Posterior cingulate gyrus (tissue), 11 donors: ENCODE measurements at regions not wholly inside any gene's neighbourhood (a gene's known extent, or its start where the extent isn't known, plus 50 kb on each side); places are given as distances from the start of the nearest gene placed in this dataset.

Source experiments
- DNase-seq, 10 donors: peaks; one replicate each; pipeline versions ENCODE4 v3.0.0 to v3.0.0-alpha.2; 2020 to 2021; ENCODE audit warnings: mixed read lengths in 3 of 10
- intact Hi-C: fragments of 100-400 bp; cut with DNase I; formaldehyde crosslinking; loops from one replicate; pipeline ENCODE4 v1.15.1; 2023

DNA sequence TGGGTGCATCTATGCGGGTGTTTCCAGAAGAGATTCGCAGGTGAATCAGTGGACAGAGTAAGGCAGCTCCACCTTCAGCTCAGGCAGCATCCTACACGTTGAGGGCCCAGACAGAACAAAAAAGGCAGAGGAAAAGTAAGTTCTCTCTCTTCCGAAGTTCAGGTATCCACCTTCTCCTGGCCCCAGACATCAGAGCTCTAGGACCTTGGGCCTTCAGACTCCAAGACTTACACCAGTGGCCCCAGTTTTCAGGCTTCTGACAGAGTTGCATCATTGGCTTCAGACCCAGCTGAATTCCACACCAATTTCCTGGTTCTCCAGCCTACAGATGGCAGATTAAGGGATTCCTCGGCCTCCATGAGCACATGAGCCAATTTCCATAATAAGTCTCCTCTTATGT, 102.2 kb upstream of the GPR26 start:
- intact Hi-C loops = loop anchor here (5.0 kb wide), 1 partner anchor 182 kb away; no protein-coding TSS in a partner anchor
- no peak for DNase-seq

DNA sequence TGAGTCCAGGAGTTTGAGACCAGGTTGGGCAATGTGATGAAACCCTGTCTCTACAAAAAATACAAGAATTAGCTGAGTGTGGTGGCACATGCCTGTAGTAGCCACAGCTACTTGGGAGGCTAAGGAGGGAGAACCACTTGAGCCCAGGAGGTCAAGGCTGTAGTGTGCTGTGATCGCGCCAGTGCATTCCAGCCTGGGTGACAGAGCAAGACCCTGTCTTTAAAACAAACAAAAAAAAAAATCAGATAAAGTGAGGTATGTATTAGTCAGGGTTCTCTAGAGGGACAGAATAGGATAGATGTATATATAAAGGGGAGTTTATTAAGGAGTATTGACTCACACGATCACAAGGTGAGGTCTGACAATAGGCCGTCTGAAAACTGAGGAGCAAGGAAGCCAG, 101.5 kb upstream of the GPR26 start:
- intact Hi-C loops = loop anchor here (5.0 kb wide), 1 partner anchor 182 kb away; no protein-coding TSS in a partner anchor
- DNase-seq = no peak

DNA sequence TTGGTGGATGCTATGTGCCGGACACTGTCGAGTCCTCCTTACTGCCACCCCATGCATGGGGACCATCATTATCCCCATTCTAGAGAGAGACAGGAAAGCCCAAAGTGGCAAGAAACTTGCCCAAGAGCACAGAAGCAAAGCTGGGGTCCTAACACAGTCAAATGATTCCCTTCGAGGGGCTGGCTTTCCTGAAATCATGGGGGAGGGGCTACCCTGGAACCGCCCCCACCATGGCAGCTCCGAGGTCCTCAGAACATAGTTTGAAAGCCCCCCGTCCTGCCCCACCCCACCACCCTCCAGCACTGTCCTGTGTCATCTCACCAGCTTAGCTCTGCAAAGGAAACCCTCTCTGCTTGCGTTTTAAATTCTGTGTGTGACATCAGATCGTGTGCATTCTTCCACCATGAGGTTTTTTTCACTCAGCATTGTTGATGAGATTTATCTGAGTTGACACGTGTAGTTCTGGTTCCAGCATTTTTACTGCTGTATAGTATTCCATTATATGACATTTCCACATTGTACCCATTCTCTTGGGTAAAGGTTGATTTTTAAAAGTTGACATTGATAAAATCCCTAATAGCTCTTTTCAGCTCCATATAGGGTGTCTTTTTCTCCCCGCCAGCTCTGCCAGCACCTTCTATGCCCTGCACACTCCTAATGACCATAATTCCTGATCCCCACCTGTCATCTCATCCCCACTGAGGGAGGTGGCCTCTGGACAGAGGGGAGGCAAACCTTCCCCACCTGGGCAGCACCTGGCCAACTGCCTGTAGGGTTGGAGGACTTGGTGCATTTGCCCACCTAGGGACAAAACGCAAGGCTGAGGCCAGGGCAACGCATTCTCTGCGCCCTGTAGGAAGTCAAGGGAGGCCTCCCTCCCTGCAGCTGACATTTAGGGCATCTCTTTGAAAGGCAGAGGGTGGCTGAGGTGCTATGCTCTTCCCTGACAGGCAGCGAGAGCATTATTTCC, 100.2 kb upstream of the GPR26 start:
- DNase-seq = no peak
- intact Hi-C loops = no loop called here

DNA sequence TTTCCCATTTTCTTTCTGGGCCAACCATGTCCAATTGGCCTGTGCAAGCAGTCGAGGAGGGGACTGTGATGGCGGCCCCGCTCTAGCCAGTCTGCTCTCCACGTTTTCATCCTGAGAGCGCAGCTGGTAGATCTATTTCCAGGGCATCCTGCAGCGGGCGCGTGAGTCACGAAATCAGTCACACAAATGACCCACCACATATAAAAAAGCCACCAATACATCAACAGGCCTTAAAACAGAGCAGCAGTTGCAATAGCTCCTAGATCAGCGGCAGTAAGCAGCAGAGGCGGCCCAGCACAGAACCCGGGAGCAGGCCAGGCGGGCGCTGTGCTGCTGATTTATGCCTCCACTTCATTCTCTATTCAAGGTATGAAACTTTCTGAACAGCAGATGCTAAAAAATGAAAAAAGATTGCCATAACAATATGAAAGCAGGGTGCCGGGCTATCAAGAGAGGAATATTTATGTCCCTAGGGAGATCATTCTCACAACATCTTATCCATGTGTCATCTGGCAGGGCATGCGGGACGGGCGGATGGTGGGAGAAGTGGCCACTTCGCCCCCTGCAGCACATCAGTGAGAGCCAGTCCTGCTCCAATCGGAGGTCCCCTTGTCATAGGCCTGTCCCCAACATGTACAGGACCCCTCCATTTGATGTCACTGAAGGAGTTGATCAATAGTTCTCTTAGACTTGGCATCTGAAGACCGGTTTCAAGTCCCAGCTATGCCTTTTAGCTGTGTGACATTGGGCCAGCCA, 98.0 kb upstream of the GPR26 start:
- no peak for DNase-seq
- intact Hi-C loops = no loop called here

DNA sequence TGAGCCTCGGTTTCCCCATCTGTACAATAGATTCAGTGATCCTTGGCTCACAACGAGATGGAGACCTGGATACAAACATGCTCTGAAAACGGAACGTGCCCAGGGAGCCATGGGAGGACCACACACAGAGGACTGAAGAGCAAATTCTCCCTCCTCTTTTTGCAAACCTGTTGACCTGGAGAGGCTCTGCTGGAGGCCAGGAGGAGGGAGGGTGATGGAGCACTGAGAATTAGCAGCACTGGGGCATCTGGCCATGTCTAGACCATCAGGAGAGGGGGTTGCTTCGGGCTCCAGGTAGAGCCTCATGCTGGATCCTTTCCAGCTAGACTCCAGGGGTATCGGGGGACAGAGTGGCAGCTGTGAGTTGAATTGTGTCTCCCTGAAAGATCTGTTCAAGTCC, 97.4 kb upstream of the GPR26 start:
- DNase-seq = no peak
- intact Hi-C loops = no loop called here

DNA sequence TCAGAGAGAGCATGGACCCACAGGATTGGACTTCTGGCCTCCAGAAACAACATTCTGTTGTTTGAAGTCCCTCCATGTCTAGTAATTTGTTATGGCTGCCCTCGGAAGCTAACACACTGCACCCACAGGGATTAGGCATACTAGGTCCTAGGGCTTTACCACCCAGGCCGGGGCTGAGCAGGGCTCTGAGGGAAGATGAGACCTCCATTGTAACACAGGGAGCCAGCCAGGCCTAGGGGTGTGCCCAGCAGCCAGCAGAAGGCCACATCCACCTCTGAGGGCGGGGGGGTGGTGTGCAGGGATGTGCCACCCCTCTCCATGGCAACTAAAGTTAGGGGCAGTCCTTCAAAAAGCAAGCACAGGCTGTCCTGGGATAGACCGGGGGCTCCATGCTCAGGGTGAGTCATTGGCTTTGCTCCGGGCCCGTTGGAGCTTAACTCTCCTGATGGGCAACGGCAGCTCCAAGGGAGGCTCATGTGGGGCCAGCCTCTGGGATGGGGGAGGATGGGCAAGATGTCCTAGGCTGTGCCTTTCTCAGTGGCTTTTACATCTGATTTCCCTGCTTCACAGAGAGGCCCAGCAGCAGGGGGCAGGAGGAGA, 96.6 kb upstream of the GPR26 start:
- DNase-seq = no peak
- intact Hi-C loops = no loop called here

DNA sequence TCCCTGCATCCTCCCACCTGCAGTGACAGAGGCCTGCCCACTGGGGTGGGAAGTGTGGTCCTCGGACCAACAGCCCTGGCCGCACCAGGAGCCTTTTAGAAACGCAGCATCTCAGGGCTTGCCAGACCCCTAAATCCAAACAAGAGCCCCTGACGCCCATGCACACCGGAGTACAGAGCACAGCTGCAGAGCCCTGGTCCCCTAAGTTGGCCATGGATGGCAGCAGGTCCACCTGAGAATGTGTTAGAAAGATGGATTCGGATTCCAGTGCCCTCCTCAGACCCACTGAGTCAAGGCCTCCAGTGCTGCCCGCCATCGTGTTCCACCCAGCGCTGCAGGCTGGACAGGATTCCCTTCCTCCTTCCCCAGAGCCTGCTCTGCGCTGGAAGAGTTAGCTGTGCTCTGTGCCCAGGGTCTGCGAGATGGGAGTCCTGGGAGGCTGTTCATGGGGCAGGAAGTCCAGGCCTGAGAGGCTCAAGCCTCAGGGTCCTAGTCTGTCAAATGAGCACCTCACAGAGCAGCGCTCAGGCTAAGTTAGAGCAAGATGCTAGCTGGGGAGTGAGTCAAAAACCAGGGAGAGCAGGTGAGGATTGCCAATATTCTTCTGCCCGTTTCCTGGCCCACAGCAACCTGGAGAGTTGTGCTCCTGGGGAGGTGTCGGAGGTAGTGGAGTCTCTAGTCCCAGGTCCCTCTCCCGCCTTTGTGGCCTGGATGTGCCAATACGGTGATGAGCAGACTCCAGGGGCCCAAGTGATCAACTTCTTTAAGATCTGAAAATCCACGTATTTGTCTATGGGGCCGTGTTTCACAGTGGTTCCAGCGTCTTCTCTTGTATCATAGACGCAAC, 95.9 kb upstream of the GPR26 start:
- no peak for DNase-seq
- intact Hi-C loops = no loop called here

DNA sequence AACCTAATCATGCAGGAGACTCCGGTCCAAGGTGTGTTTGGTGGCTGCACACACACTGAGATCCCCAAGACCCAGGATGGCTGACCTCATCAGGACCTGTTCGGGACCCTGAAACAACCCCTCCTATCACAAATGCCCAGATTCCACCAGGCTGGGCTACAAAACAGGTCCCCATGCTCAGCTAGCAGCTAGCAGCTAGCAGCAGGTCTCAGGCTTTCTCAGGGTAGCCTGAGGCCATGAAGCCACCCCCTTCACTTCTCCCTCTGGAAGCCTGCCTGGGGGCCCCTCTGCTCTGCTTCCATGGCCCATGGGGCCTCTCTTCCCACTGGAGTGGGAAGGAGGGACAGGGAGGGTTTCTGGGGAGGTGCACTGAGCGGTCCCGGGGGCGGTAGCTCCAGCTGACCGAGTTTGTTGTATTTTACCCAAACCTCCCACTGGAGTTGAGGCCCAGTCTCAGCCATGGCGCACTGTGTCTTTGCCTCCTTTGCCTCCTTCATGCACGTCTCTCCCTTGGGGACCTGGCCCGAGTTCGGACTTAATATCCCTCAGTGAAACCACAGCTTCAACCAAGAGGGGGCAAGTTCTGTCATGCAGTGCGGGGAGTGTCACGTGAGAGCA, 95.1 kb upstream of the GPR26 start:
- no peak for DNase-seq
- intact Hi-C loops = no loop called here

DNA sequence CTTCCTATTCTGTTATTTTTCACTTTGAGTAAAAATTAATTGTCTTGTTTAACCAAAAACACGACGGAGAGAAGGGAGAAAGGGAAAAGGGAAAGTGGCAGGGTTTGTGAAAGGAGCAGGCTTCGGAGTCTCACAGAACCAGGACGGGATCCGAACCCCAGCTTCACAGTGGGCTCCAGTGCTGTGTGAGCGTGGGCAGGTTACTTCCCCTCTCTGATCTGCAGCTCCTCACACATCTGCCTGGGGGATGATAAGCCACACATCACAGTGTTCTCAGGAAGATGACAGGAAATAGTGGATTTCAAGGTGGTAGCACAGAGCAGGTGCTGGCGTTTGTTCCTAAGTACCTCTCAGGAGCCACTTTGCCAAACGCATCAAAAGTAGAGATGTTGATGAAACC, 94.2 kb upstream of the GPR26 start:
- intact Hi-C loops = no loop called here
- no peak for DNase-seq

DNA sequence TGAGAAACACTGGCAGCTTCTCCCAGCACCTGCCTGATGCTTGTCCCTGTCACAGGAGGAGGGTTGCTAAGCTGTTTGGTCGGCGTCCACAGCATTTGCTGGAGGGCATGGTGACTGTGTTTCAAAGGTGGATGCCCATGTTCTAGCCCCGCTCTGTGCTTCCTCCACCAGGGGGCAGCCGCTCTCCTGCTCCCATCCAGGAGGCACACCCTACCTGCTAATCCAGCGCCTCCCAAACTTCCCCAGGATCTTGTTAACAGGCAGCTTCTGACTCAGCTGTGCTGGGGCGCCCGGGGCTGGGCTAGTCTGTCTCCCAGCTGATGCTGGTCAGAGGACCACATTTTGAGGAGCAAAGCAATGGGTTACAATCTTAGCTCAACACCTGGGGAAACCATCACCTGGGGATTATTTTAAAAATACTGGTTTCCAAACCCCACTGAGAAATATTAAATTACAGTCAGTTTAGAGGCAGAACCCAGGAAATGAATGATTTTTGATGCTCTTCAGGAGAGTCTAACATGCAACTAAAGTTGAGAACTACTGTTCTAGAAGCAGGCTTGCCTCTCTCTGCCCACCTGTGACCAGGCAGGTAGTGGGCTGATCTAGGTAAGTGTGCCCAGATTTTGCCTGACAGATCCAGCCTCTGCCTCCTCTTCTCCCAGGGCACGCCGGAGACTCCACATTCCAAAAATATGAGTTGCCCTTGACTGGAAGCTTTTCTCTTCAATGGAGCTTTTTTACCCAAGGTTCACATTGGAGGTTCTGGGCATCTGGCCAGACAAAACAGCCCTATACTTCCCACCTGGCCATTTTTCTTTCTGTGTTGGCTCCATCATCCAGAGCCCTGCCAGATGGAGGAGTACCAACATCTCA, 92.7 kb upstream of the GPR26 start:
- no peak for DNase-seq
- intact Hi-C loops = no loop called here

DNA sequence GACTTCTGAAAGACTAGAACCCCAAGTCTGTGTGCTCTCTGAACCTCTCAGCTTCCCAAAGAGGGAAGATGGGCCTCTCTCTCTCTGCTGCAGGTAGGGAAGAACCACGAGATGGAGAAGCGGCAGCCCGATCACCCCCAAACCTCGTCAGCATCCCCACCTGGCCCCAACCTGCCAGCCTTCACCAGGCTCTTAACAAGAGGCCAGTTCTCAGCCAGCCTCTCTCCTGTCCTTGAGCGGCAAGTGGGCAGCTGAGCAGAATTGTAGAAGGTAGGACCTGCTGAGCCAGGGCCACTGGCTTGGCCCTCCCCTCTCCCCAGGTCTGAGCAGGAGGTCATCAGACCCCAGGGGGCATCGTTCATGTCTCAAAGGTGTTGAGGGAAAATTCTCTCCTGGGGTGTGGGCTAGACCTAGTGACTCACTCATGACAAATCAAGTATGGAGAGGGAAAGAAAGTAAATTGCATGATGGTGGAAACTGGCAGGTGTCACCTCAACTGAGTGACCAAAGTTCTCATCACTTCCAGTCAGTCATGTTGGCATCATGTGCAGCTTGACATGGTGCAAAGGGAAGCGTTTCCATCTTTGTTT, 92.0 kb upstream of the GPR26 start:
- intact Hi-C loops = no loop called here
- DNase-seq = no peak

DNA sequence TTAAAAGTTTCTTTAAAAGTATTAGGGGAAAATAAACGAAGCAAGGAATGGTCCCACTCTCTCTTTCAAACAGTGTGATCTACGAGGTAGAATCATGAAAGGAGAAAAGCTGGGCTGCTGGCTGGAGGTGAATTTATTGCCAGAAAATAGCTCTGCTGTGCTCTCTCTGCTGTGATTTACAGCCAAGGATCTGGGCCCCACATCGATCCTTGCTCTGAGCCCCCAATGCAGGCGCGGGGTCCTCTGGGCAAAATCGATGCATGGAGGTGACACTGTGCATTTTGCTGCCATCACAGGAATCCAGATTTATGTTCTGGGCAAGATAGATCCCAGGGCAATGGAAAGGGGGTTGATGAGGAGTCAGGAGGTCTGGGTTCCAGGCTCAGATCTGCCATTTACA, 91.0 kb upstream of the GPR26 start:
- intact Hi-C loops = no loop called here
- DNase-seq = no peak

DNA sequence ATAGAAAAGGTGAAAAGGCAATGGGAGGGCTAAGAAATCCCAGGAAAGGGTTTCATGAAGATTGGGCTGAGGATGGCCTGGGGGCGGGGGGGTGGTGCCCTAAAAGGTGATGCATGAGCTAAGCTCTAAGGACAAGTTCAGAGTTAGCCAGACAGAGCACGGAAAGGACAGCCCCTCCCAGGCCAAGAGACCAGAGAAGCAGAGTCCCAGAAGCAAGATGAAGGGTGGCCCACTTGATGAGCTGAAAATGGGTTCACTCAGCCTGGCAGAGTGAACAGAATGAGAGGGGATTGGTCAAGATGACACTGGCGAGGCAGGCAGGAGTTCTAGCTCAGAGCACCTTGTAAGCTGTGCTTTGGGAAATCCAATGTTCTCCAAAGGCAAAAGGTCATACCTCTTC, 89.4 kb upstream of the GPR26 start:
- intact Hi-C loops = no loop called here
- DNase-seq = no peak

DNA sequence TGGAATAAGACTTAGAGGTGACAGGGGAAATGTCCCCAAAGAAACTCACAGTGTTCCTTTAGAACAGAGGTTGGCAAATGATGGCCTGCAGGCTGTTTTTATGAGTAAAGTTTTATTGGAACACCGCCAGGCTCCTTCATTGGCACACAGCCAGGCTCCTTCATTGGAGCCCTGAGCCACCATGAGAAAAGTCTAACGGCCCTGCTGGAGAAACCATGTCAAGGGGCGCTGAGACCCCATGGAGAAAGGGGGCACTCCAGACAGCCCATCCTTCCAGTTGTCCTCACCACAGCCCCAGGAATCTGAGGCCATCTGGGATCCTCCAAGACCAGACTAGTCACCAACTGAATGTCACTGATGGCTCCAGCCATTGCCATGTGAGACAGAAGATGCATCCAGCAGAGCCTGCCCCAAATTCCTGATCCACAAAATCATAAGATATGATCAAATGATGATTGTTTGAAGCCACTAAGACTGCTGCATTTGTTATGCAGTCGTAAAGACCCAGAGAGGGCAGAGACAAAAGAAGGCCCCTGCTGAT, 88.2 kb upstream of the GPR26 start:
- intact Hi-C loops = no loop called here
- DNase-seq = no peak

DNA sequence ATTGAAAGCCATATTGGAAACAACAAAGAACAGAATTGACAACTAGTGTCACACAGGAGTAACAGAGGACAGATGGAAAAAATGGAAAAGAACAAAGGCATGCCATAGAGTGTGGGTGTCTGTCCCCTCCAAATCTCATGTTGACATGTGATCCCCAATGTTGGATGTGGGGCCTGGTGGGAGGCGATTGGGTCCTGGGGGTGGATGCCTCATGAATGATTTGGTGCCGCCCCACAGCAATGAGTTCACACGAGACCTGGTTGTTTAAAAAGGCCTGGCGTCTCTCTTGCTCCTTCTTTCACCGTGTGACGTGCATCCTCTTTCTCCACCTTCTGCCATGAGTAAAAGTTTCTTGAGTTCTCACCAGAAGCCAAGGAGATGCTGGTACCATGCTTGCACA, 87.4 kb upstream of the GPR26 start:
- intact Hi-C loops = no loop called here
- no peak for DNase-seq

DNA sequence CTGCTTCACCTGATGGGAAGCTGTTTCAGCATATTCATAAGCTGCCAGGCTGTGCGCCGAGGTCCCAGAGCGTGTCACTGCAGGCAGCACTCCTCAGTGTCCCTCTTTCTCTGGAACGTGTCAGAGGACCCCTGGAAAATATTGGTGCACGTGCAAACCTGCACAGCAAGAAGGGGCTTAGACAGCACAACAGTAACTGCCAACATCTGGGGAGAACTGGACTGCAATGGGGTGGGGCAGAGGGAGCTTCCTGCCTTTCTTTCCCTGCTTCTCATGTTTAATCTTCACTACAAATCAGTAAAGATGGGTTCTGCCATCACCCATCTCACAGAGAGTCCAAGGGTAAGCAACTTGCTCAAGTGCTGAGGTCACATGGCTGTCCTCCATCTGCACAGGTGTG, 86.5 kb upstream of the GPR26 start:
- intact Hi-C loops = loop anchor here (5.0 kb wide), 1 partner anchor 808 kb away; no protein-coding TSS in a partner anchor
- no peak for DNase-seq

DNA sequence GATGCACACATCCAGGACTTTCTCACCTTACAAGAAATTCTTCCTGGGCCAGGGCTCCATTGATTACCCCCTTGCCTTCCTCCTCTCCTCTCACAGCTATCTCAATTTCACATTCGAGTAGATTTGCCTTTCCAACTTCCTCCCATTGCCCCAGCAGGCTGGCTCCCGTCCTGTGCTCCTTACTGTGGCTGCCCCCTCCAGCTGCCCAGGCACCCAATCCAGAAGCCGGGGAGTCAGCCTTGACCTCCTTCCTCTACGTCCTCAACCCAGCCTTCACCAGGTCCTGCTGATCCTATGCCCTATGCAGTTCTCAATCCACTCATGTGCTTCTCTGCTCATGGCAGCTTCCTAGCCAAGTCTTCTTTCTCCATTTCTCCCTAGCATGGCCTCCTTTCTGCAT, 85.7 kb upstream of the GPR26 start:
- intact Hi-C loops = loop anchor here (5.0 kb wide), 1 partner anchor 807 kb away; no protein-coding TSS in a partner anchor

DNA sequence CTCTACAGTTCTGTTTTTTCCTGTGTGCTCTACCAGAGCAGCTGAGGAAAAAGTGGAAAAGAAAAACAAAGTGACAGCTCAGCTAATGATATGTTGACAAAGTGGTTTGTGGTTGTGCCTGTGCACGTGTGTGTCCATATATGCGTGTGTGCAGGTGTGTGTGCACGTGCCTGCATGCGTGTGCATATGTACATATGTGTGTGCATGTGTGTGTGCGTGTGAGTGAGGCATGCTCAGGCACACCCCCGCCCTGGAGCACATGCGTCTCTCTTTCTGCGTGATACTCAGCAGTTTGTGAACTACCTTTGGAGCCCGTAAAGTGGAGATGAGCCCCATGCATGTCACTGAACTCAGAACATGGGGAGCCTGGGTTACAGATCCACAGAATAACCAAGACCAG, 84.5 kb upstream of the GPR26 start:
- DNase-seq = no peak
- intact Hi-C loops = loop anchor here (1.0 to 5.0 kb wide), 2 partner anchors 386 to 806 kb away; no protein-coding TSS in a partner anchor

More for the DNA sequence above, 85.7 kb upstream of the GPR26 start:
- DNase-seq = no peak
